DOHH2 (cell line): ENCODE measurements at regions not wholly inside any gene's neighbourhood (a gene's known extent, or its start where the extent isn't known, plus 50 kb on each side); places are given as distances from the start of the nearest gene placed in this dataset.

Source experiments
- H3F3A ChIP-seq: fragments of 200-600 bp; sonication (generic), shearing (Covaris generic); 2 replicates; pipeline ENCODE4 v1.6.0; 2016; ENCODE audit warnings: antibody characterized with exemption, mild to moderate bottlenecking; ENCODE audit not compliant: control insufficient read depth, insufficient read depth
- H3K27ac ChIP-seq: fragments of 200-600 bp; sonication (generic); 2 replicates; pipeline ENCODE4 v1.5.1; 2014; ENCODE audit warnings: low read depth, mild to moderate bottlenecking, low read length, moderate library complexity
- H3K27me3 ChIP-seq: fragments of 200-600 bp; sonication (generic); 2 replicates; pipeline ENCODE4 v1.6.1; 2014; ENCODE audit warnings: mild to moderate bottlenecking, low read length, mixed read lengths; ENCODE audit not compliant: control insufficient read depth
- H3K36me3 ChIP-seq: fragments of 200-600 bp; sonication (generic); 2 replicates; pipeline ENCODE4 v1.6.1; 2014; ENCODE audit warnings: mild to moderate bottlenecking, low read length, moderate library complexity, mixed read lengths; ENCODE audit not compliant: control insufficient read depth
- H3K4me1 ChIP-seq: fragments of 200-600 bp; sonication (generic); 2 replicates; pipeline ENCODE4 v1.6.1; 2014; ENCODE audit warnings: mild to moderate bottlenecking, low read length, mixed read lengths; ENCODE audit not compliant: control insufficient read depth
- H3K4me2 ChIP-seq: fragments of 200-600 bp; sonication (generic); 2 replicates; pipeline ENCODE4 v1.6.0; 2014; ENCODE audit warnings: mild to moderate bottlenecking, low read length, moderate library complexity
- H3K4me3 ChIP-seq: fragments of 200-600 bp; sonication (generic); 2 replicates; pipeline ENCODE4 v1.5.1; 2014; ENCODE audit warnings: mild to moderate bottlenecking, low read length, mixed read lengths
- H3K79me2 ChIP-seq: fragments of 200-600 bp; sonication (generic); 2 replicates; pipeline ENCODE4 v1.6.1; 2014; ENCODE audit warnings: mild to moderate bottlenecking, low read length, mixed read lengths; ENCODE audit not compliant: control insufficient read depth
- H3K9me2 ChIP-seq: fragments of 200-600 bp; sonication (generic); replicated peaks from 2 replicates; pipeline ENCODE4 v1.6.1; 2014; ENCODE audit warnings: mild to moderate bottlenecking, low read length, mixed read lengths; ENCODE audit not compliant: control insufficient read depth
- H3K9me3 ChIP-seq: fragments of 200-600 bp; sonication (generic); 2 replicates; pipeline ENCODE4 v1.6.1; 2014; ENCODE audit warnings: antibody characterized with exemption, low read length, mixed read lengths; ENCODE audit not compliant: control insufficient read depth, insufficient read depth
- H4K20me1 ChIP-seq: fragments of 200-600 bp; sonication (generic); 2 replicates; pipeline ENCODE4 v1.6.0; 2014; ENCODE audit warnings: low read depth, mild to moderate bottlenecking, antibody characterized with exemption, low read length, moderate library complexity; ENCODE audit not compliant: control insufficient read depth, insufficient read depth
- EZH2phosphoT487 ChIP-seq: fragments of 200-600 bp; sonication (generic); IDR thresholded peaks from 2 replicates; pipeline ENCODE4 v1.6.1; 2017; ENCODE audit warnings: borderline replicate concordance, mild to moderate bottlenecking, antibody characterized with exemption, low read length, moderate library complexity, mixed read lengths
- TF ChIP-seq, protein P1 (sequence below): fragments of 200-600 bp; sonication (generic); IDR thresholded peaks from one replicate; pipeline ENCODE4 v1.5.1; 2014; ENCODE audit warnings: antibody characterized with exemption, mild to moderate bottlenecking, low read depth, low read length; ENCODE audit not compliant: poor library complexity, severe bottlenecking

- H3K4me1 ChIP-seq, result peaks cover 92% of the 10 kb centered on the region
- peaks cover 17% of the 10 kb centered on the region for H3F3A ChIP-seq
- no peak overlapping the region for H3K27ac ChIP-seq
- H4K20me1 ChIP-seq, result no peaks in the 10 kb centered on the region
- H3K9me2 ChIP-seq, result no peaks in the 10 kb centered on the region
- H3K27me3 ChIP-seq, result no peaks in the 10 kb centered on the region
- TF ChIP-seq, protein P1, sequence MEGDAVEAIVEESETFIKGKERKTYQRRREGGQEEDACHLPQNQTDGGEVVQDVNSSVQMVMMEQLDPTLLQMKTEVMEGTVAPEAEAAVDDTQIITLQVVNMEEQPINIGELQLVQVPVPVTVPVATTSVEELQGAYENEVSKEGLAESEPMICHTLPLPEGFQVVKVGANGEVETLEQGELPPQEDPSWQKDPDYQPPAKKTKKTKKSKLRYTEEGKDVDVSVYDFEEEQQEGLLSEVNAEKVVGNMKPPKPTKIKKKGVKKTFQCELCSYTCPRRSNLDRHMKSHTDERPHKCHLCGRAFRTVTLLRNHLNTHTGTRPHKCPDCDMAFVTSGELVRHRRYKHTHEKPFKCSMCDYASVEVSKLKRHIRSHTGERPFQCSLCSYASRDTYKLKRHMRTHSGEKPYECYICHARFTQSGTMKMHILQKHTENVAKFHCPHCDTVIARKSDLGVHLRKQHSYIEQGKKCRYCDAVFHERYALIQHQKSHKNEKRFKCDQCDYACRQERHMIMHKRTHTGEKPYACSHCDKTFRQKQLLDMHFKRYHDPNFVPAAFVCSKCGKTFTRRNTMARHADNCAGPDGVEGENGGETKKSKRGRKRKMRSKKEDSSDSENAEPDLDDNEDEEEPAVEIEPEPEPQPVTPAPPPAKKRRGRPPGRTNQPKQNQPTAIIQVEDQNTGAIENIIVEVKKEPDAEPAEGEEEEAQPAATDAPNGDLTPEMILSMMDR, result no peak
- TF ChIP-seq EZH2phosphoT487, result no peak
- H3K4me3 ChIP-seq, result no peak overlapping the region
- no peak overlapping the region for H3K4me2 ChIP-seq
- peaks cover 47% of the 10 kb centered on the region for H3K36me3 ChIP-seq
- H3K79me2 ChIP-seq, result peaks cover 42% of the 10 kb centered on the region
- H3K9me3 ChIP-seq, result no peaks in the 10 kb centered on the region
Observed at GRCh38 chrX:10101269-10101668, 55.5 kb upstream of the CLCN4 start.

DNA sequence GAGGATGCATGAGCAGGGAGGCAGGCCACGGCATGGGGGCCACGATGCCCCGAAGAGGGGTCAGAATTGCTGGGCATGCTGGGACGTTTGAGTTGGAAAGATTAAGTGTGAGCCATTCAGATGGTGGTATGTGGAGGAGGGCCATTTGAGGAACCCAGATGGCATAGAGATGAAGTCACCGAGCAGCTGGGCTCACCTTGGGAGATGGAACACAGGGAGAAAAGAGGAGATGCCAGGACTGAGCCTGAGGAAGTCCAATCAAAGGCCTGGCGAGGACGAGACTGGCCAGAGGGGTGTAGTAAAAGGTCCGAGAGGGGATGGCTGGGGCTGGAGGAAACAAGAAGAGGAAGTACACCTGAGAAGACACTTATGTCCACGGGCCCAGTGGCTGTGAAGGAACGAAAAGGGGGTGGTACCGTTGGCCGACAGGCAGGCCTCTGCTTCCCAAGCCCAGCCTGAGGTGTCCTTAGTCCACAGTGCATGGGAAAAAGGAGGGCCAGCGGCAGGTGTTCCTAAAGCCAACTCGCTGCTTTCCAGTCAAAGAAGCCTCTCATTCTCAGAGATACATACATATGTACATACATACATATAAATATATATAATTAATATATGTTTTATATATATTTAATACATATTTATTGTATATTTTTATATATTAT lies 54.6 kb upstream of the CLCN4 start:
- Histone ChIP-seq H3K4me1 (peaks cover 92% of the 10 kb centered on the region), H3F3A (peaks cover 23% of the 10 kb centered on the region), H3K4me2 (peak overlapping the region; percentile 14; the same call in 1 of the 2 replicates), H3K9me3 (no peaks in the 10 kb centered on the region), H3K9me2 (no peaks in the 10 kb centered on the region), H3K79me2 (peaks cover 42% of the 10 kb centered on the region), H4K20me1 (no peaks in the 10 kb centered on the region), H3K27ac (no peak overlapping the region), H3K36me3 (peaks cover 40% of the 10 kb centered on the region), H3K27me3 (no peaks in the 10 kb centered on the region), H3K4me3 (no peak overlapping the region)
- TF ChIP-seq, protein P1, result no peak
- no peak for TF ChIP-seq EZH2phosphoT487

DNA sequence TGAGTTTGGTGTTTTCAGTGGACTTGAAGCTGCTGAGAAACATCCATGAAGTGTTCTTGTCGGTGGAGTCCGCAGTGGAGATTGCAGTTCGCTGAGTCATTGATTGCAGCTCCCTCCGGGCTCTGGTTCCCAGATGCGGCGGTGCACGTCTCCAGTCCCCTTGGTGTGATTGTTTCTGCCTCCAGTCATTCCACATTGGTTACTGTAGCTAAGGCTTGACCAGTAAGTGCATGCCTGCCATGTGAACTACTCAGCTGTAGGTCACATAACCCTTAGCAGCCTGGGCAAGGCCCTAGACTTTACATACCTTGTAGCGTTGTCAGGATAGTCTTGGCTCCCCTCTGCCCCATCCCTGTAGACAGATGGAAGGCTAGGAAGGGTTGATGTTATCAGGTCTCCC lies 53.8 kb upstream of the CLCN4 start:
- no peaks in the 10 kb centered on the region for H3K9me3 ChIP-seq
- peaks cover 42% of the 10 kb centered on the region for H3K36me3 ChIP-seq
- H3K4me3 ChIP-seq, result no peak overlapping the region
- H3K4me2 ChIP-seq, result no peak overlapping the region
- no peaks in the 10 kb centered on the region for H3K27me3 ChIP-seq
- peaks cover 26% of the 10 kb centered on the region for H3F3A ChIP-seq
- TF ChIP-seq, protein P1, result no peak
- TF ChIP-seq EZH2phosphoT487, result no peak
- no peaks in the 10 kb centered on the region for H3K9me2 ChIP-seq
- peaks cover 94% of the 10 kb centered on the region for H3K4me1 ChIP-seq
- H4K20me1 ChIP-seq, result no peaks in the 10 kb centered on the region
- H3K27ac ChIP-seq, result no peak overlapping the region; the same call in 1 of the 2 replicates
- H3K79me2 ChIP-seq, result peaks cover 47% of the 10 kb centered on the region
